ENCODE measurements at regions not wholly inside any gene's neighbourhood (a gene's known extent, or its start where the extent isn't known, plus 50 kb on each side); places are given as distances from the start of the nearest gene placed in this dataset.
"Not testable (repeated sequence)": the region's sequence is repeated elsewhere in the genome, so short reads cannot be mapped to it uniquely, and the experiment has no call there.

DNA sequence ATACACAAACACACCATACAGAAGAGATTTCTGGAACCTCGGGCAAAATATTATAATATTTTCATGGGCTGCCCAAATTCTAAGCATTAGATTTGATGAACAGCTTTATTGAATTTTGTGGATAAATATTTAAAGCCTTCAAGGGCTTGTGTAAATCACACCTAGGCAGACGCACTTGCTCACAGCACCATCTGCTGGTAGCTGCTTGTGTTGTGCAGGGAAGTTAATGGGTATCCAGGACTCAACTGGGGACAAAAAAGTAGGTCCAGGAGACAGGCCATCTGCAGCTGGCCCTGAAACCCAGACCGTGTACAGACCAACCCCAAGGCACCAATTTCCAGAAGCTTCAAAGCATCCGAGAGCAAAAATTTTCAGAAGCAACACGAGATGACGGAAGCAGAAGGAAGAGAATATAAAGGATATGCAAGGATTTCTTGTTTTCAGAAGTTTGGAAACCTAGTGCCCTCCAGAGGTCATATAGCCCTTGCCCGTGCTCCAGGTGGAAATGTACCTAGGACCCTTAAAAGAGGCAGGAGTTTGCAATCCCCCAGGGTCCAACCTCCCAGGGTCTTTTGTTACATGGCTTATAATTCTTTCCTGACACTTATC, 140.0 kb downstream of the CHD9NB start:
- no peak overlapping the region for H3K4ac ChIP-seq (ENCODE audit: low read depth, low read length)
- H3K27me3 ChIP-seq (ENCODE audit: insufficient read depth, low read length, poor library complexity), result no peaks in the 10 kb centered on the region
- no peaks in the 10 kb centered on the region for H3K36me3 ChIP-seq (ENCODE audit: control insufficient read depth, insufficient read depth, low read length)
- H3K56ac ChIP-seq (ENCODE audit: low read length), result no peak overlapping the region
- no peak overlapping the region for H3K4me2 ChIP-seq (ENCODE audit: low read length)
- H3K4me3 ChIP-seq (ENCODE audit: low read length), result no peak overlapping the region
- no peaks in the 10 kb centered on the region for H3K79me2 ChIP-seq (ENCODE audit: control insufficient read depth, insufficient read depth, low read length)
- H3K79me1 ChIP-seq (ENCODE audit: low read length), result no peaks in the 10 kb centered on the region
- no peak overlapping the region for H4K8ac ChIP-seq (ENCODE audit: low read depth, low read length)
- no peak overlapping the region for H2BK15ac ChIP-seq (replicated peaks; ENCODE audit: low read depth)
- no peak overlapping the region for H2BK5ac ChIP-seq (ENCODE audit: low read length)
- no CpG with 5 or more reads among the region's 7 CpGs for WGBS (ENCODE audit: extremely low coverage, insufficient coverage, low lambda C conversion rate)
- no peak overlapping the region for H3K27ac ChIP-seq (ENCODE audit: low read depth, low read length)
- no peak overlapping the region for H2AK5ac ChIP-seq (ENCODE audit: low read length)
- H3K18ac ChIP-seq (ENCODE audit: low read length), result no peak overlapping the region
- no peak overlapping the region for H4K5ac ChIP-seq (ENCODE audit: low read length)
- no peak overlapping the region for H2BK120ac ChIP-seq (ENCODE audit: low read depth, low read length)
- peak; percentile 83 for DNase-seq
- no peaks in the 10 kb centered on the region for H3K4me1 ChIP-seq (ENCODE audit: control insufficient read depth, low read depth, low read length)
- H3K23ac ChIP-seq (ENCODE audit: low read length), result no peak overlapping the region
- no peak overlapping the region for H3K9ac ChIP-seq (ENCODE audit: low read length)

DNA sequence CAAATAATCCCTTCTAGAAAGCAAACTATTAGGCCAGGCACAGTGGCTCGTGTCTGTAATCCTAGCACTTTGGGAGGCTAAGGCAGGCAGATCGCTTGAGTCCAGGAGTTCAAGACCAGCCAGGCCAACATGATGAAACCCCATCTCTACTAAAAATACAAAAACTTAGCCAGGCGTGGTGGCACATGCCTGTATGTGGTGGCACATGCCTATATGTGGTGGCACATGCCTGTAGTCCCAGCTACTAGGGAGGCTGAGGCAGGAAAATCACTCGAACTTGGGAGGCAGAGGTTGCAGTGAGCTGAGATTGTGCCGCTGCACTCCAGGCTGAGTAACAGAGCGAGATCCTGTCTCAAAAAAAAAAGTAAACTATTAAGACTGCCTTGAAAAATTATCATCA, 144.6 kb downstream of the CHD9NB start:
- not testable (repeated sequence) for H2BK15ac ChIP-seq (replicated peaks; ENCODE audit: low read depth); DNase-seq; H3K56ac ChIP-seq (ENCODE audit: low read length); H3K23ac ChIP-seq (ENCODE audit: low read length); H3K4me1 ChIP-seq (ENCODE audit: control insufficient read depth, low read depth, low read length); H3K4ac ChIP-seq (ENCODE audit: low read depth, low read length); H3K18ac ChIP-seq (ENCODE audit: low read length); H3K27ac ChIP-seq (ENCODE audit: low read depth, low read length); H3K79me1 ChIP-seq (ENCODE audit: low read length); H3K36me3 ChIP-seq (ENCODE audit: control insufficient read depth, insufficient read depth, low read length); H3K27me3 ChIP-seq (ENCODE audit: insufficient read depth, low read length, poor library complexity); H2BK5ac ChIP-seq (ENCODE audit: low read length); H3K9ac ChIP-seq (ENCODE audit: low read length); H2AK5ac ChIP-seq (ENCODE audit: low read length); H3K4me3 ChIP-seq (ENCODE audit: low read length); H2BK120ac ChIP-seq (ENCODE audit: low read depth, low read length); H4K5ac ChIP-seq (ENCODE audit: low read length); H3K4me2 ChIP-seq (ENCODE audit: low read length); H3K79me2 ChIP-seq (ENCODE audit: control insufficient read depth, insufficient read depth, low read length); H4K8ac ChIP-seq (ENCODE audit: low read depth, low read length)
- WGBS (ENCODE audit: extremely low coverage, insufficient coverage, low lambda C conversion rate), result no CpG with 5 or more reads among the region's 6 CpGs

DNA sequence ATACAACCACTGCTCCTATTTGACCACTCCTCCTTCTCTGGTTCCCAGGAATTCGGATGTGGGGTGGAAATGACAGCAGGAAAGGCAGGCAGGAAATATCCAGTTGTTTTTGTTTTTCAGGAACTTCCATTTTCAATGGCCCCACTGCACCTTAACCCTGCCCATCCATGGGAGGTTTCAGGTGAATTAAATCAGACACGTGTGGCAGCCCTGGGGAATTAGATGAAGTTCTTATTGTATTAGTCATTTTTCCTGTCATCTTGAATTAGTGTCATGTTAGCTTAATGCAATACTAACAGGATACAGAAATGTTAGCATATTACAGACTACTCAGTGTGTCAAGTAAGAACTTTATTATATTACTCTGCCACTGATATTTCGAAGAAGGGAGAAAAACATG, 146.4 kb downstream of the CHD9NB start:
- Histone ChIP-seq H4K5ac (ENCODE audit: low read length) (no peak overlapping the region), H3K4ac (ENCODE audit: low read depth, low read length) (no peak overlapping the region), H3K79me2 (ENCODE audit: control insufficient read depth, insufficient read depth, low read length) (no peaks in the 10 kb centered on the region), H4K8ac (ENCODE audit: low read depth, low read length) (no peak overlapping the region), H3K36me3 (ENCODE audit: control insufficient read depth, insufficient read depth, low read length) (no peaks in the 10 kb centered on the region), H2AK5ac (ENCODE audit: low read length) (no peak overlapping the region), H3K4me1 (ENCODE audit: control insufficient read depth, low read depth, low read length) (no peaks in the 10 kb centered on the region), H3K4me2 (ENCODE audit: low read length) (no peak overlapping the region), H2BK15ac (replicated peaks; ENCODE audit: low read depth) (no peak overlapping the region), H3K79me1 (ENCODE audit: low read length) (no peaks in the 10 kb centered on the region), H3K23ac (ENCODE audit: low read length) (no peak overlapping the region), H3K27ac (ENCODE audit: low read depth, low read length) (no peak overlapping the region), H2BK120ac (ENCODE audit: low read depth, low read length) (no peak overlapping the region), H3K4me3 (ENCODE audit: low read length) (no peak overlapping the region), H3K56ac (ENCODE audit: low read length) (no peak overlapping the region), H2BK5ac (ENCODE audit: low read length) (no peak overlapping the region), H3K9ac (ENCODE audit: low read length) (no peak overlapping the region), H3K27me3 (ENCODE audit: insufficient read depth, low read length, poor library complexity) (no peaks in the 10 kb centered on the region), H3K18ac (ENCODE audit: low read length) (no peak overlapping the region)
- WGBS (ENCODE audit: extremely low coverage, insufficient coverage, low lambda C conversion rate), result no CpG with 5 or more reads among the region's 3 CpGs
- DNase-seq, result no peak

DNA sequence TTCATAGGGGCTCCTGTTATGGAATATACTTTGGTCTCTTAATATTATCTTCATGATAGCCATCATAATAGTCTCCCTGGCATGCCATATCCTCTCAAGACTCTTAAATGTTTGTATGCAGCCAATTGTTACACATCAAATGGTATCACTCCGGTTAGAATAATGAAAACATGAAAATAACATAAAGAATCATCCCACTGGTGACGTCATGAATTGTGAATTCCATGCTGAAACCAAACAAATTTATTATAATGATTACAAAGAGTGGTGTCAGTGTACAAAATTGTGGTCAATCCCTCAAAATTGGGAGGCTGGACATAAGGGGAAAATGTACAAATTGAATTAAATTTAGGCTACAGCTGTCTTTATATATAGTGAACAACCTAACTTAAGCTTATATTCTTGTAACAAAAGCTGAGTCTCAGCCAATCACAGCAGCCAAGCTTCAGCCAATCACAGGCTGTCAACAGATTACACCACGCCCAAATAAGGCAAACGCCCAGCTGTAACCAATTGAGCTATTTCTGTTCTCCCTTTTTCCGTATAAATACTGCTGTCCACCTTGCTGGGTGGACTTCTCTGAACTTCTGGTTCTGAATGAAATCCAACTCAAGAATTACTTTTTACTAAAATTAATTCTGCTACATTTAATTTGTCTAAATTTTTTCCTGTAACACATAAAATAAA, 156.1 kb downstream of the CHD9NB start:
- Histone ChIP-seq H3K4me2 (ENCODE audit: low read length) (no peak overlapping the region), H3K9ac (ENCODE audit: low read length) (no peak overlapping the region), H4K8ac (ENCODE audit: low read depth, low read length) (no peak overlapping the region), H3K79me2 (ENCODE audit: control insufficient read depth, insufficient read depth, low read length) (no peaks in the 10 kb centered on the region), H3K4ac (ENCODE audit: low read depth, low read length) (no peak overlapping the region), H2BK120ac (ENCODE audit: low read depth, low read length) (no peak overlapping the region), H3K4me3 (ENCODE audit: low read length) (no peak overlapping the region), H3K23ac (ENCODE audit: low read length) (no peak overlapping the region), H2BK15ac (replicated peaks; ENCODE audit: low read depth) (no peak overlapping the region), H3K79me1 (ENCODE audit: low read length) (no peaks in the 10 kb centered on the region), H2AK5ac (ENCODE audit: low read length) (no peak overlapping the region), H3K56ac (ENCODE audit: low read length) (no peak overlapping the region), H4K5ac (ENCODE audit: low read length) (no peak overlapping the region), H3K4me1 (ENCODE audit: control insufficient read depth, low read depth, low read length) (no peaks in the 10 kb centered on the region), H3K27ac (ENCODE audit: low read depth, low read length) (no peak overlapping the region), H3K36me3 (ENCODE audit: control insufficient read depth, insufficient read depth, low read length) (no peaks in the 10 kb centered on the region), H3K18ac (ENCODE audit: low read length) (no peak overlapping the region), H3K27me3 (ENCODE audit: insufficient read depth, low read length, poor library complexity) (no peaks in the 10 kb centered on the region), H2BK5ac (ENCODE audit: low read length) (no peak overlapping the region)
- no CpG with 5 or more reads among the region's 5 CpGs for WGBS (ENCODE audit: extremely low coverage, insufficient coverage, low lambda C conversion rate)
- no peak for DNase-seq

DNA sequence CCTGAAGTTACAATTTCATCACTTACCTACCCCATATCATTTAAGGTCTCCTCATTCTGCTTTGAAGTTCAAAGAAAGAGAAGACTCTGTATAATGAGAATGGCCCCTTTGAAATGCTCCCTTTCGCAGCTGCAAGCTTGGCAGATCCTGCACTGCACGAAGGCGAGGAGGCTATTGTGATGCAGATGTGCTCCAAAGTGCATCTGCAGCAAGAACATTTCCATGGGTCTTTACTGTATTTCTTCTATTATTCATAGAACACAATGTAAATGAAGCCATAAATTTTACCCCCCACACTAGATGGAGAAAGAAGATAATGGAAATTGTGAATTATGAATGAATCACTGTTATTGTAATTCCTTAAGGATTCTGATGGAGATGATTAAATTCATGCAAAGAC, 178.7 kb downstream of the CHD9NB start:
- no peak overlapping the region for H4K5ac ChIP-seq (ENCODE audit: low read length)
- no peak overlapping the region for H3K4me2 ChIP-seq (ENCODE audit: low read length)
- H4K8ac ChIP-seq (ENCODE audit: low read depth, low read length), result no peak overlapping the region
- H2BK15ac ChIP-seq (replicated peaks; ENCODE audit: low read depth), result no peak overlapping the region
- H3K23ac ChIP-seq (ENCODE audit: low read length), result no peak overlapping the region
- no CpG with 5 or more reads among the region's 3 CpGs for WGBS (ENCODE audit: extremely low coverage, insufficient coverage, low lambda C conversion rate)
- H3K79me2 ChIP-seq (ENCODE audit: control insufficient read depth, insufficient read depth, low read length), result no peaks in the 10 kb centered on the region
- no peak overlapping the region for H3K4ac ChIP-seq (ENCODE audit: low read depth, low read length)
- no peak overlapping the region for H3K18ac ChIP-seq (ENCODE audit: low read length)
- H3K36me3 ChIP-seq (ENCODE audit: control insufficient read depth, insufficient read depth, low read length), result no peaks in the 10 kb centered on the region
- H3K4me1 ChIP-seq (ENCODE audit: control insufficient read depth, low read depth, low read length), result no peaks in the 10 kb centered on the region
- H2AK5ac ChIP-seq (ENCODE audit: low read length), result no peak overlapping the region
- no peak overlapping the region for H3K56ac ChIP-seq (ENCODE audit: low read length)
- H3K27me3 ChIP-seq (ENCODE audit: insufficient read depth, low read length, poor library complexity), result no peaks in the 10 kb centered on the region
- peak; percentile 4 for DNase-seq
- no peak overlapping the region for H2BK5ac ChIP-seq (ENCODE audit: low read length)
- H3K4me3 ChIP-seq (ENCODE audit: low read length), result no peak overlapping the region
- no peak overlapping the region for H2BK120ac ChIP-seq (ENCODE audit: low read depth, low read length)
- H3K27ac ChIP-seq (ENCODE audit: low read depth, low read length), result no peak overlapping the region
- H3K9ac ChIP-seq (ENCODE audit: low read length), result no peak overlapping the region
- no peaks in the 10 kb centered on the region for H3K79me1 ChIP-seq (ENCODE audit: low read length)

DNA sequence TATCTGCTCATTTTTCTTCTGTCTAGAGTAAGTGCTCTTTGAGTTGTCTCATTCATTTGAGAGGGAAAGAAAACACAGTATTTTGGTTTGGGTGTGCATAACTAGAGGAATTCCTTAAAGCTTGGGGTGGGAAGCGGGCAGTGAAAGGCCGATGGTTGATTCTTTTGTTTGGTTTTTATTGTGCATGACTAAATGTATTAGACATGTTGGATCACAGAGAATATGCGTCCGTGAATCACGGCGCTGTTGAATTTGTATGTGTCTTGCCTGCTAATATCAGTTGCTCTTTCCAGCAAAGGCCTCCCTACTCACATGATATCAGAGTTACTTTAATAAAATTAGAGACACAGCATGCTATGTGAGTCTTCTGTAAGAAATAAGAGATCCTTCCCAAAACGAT, 180.0 kb downstream of the CHD9NB start:
- H3K4me2 ChIP-seq (ENCODE audit: low read length), result no peak overlapping the region
- no peak overlapping the region for H3K4me3 ChIP-seq (ENCODE audit: low read length)
- no peak overlapping the region for H2BK120ac ChIP-seq (ENCODE audit: low read depth, low read length)
- no peaks in the 10 kb centered on the region for H3K27me3 ChIP-seq (ENCODE audit: insufficient read depth, low read length, poor library complexity)
- no peak overlapping the region for H2BK5ac ChIP-seq (ENCODE audit: low read length)
- no peak overlapping the region for H4K5ac ChIP-seq (ENCODE audit: low read length)
- H3K79me2 ChIP-seq (ENCODE audit: control insufficient read depth, insufficient read depth, low read length), result no peaks in the 10 kb centered on the region
- no peak overlapping the region for H3K9ac ChIP-seq (ENCODE audit: low read length)
- no peak overlapping the region for H2AK5ac ChIP-seq (ENCODE audit: low read length)
- H3K4ac ChIP-seq (ENCODE audit: low read depth, low read length), result no peak overlapping the region
- DNase-seq, result no peak
- no peak overlapping the region for H3K23ac ChIP-seq (ENCODE audit: low read length)
- no peak overlapping the region for H4K8ac ChIP-seq (ENCODE audit: low read depth, low read length)
- H3K27ac ChIP-seq (ENCODE audit: low read depth, low read length), result no peak overlapping the region
- no peaks in the 10 kb centered on the region for H3K79me1 ChIP-seq (ENCODE audit: low read length)
- no CpG with 5 or more reads among the region's 7 CpGs for WGBS (ENCODE audit: extremely low coverage, insufficient coverage, low lambda C conversion rate)
- no peak overlapping the region for H2BK15ac ChIP-seq (replicated peaks; ENCODE audit: low read depth)
- no peak overlapping the region for H3K18ac ChIP-seq (ENCODE audit: low read length)
- no peak overlapping the region for H3K56ac ChIP-seq (ENCODE audit: low read length)
- H3K36me3 ChIP-seq (ENCODE audit: control insufficient read depth, insufficient read depth, low read length), result no peaks in the 10 kb centered on the region
- H3K4me1 ChIP-seq (ENCODE audit: control insufficient read depth, low read depth, low read length), result no peaks in the 10 kb centered on the region

Measured in mesendoderm (in vitro differentiated cells).